Activated B cell treated with CpG ODN at 0.5 μM for 24 hours (primary cell): ENCODE measurements at regions not wholly inside any gene's neighbourhood (a gene's known extent, or its start where the extent isn't known, plus 50 kb on each side); places are given as distances from the start of the nearest gene placed in this dataset.

Experiments
- ATAC-seq: fragments of 200-7000 bp; cut with Tn5 transposase; one replicate; pipeline ENCODE4 v1.10.0; 2021; ENCODE audit warnings: low read depth, mild to moderate bottlenecking, moderate library complexity
- CTCF ChIA-PET: fragments of 350-600 bp; sonication (Branson Sonifier 250); formaldehyde crosslinking; loops from one replicate; lab custom pipeline; 2021; ENCODE audit warnings: antibody characterized with exemption; lab: Charles Lee
- POLR2A ChIA-PET: fragments of 350-600 bp; sonication (Branson Sonifier 250); formaldehyde crosslinking; loops from one replicate; lab custom pipeline; 2021; ENCODE audit warnings: antibody characterized with exemption; lab: Charles Lee
- DNase-seq: peaks from one replicate; pipeline ENCODE4 v3.0.0; 2022
- H3K27ac Mint-ChIP-seq: one replicate; pipeline ENCODE4 v1.8.0; 2020; ENCODE audit warnings: mixed read lengths
- H3K27me3 Mint-ChIP-seq: one replicate; pipeline ENCODE4 v1.8.0; 2021; ENCODE audit warnings: mixed read lengths
- H3K36me3 Mint-ChIP-seq: one replicate; pipeline ENCODE4 v1.8.0; 2021; ENCODE audit warnings: low read depth, mixed read lengths
- H3K4me1 Mint-ChIP-seq: one replicate; pipeline ENCODE4 v1.8.0; 2021; ENCODE audit warnings: mixed read lengths
- H3K4me3 Mint-ChIP-seq: one replicate; pipeline ENCODE4 v1.8.0; 2020; ENCODE audit warnings: mild to moderate bottlenecking, mixed read lengths
- H3K9me3 Mint-ChIP-seq: one replicate; pipeline ENCODE4 v1.8.0; 2020; ENCODE audit warnings: mixed read lengths
- CTCF ChIP-seq: fragments of 200-600 bp; IDR thresholded peaks from one replicate; pipeline ENCODE4 v1.8.0; 2022; ENCODE audit warnings: antibody characterized with exemption, mild to moderate bottlenecking
- intact Hi-C: fragments of 100-400 bp; cut with micrococcal nuclease; formaldehyde crosslinking; loops from one replicate; pipeline ENCODE4 v1.15.1; 2024

GRCh38 chr10:105745596-105746148, 1104.6 kb downstream of the SORCS3 start:
- POLR2A ChIA-PET, result no interaction called here
- H3K4me1 Mint-ChIP-seq, result no peaks in the 10 kb centered on the region

GRCh38 chr10:105743343-105744056, 1102.4 kb downstream of the SORCS3 start:
- intact Hi-C loops, result no loop called here
- ATAC-seq (no peak), DNase-seq (no peak)
- no peaks in the 10 kb centered on the region for H3K36me3 Mint-ChIP-seq
- no peak overlapping the region for H3K27ac Mint-ChIP-seq
- H3K9me3 Mint-ChIP-seq, result no peaks in the 10 kb centered on the region
- POLR2A ChIA-PET, result no interaction called here
- CTCF ChIA-PET, result no interaction called here
- TF ChIP-seq CTCF, result no peak
- H3K4me1 Mint-ChIP-seq, result no peaks in the 10 kb centered on the region
- no peaks in the 10 kb centered on the region for H3K27me3 Mint-ChIP-seq
- H3K4me3 Mint-ChIP-seq, result no peak overlapping the region

More at GRCh38 chr10:105745596-105746148, 1104.6 kb downstream of the SORCS3 start:
- H3K27me3 Mint-ChIP-seq, result no peaks in the 10 kb centered on the region
- CTCF ChIA-PET, result no interaction called here
- no peak for ATAC-seq
- H3K9me3 Mint-ChIP-seq, result no peaks in the 10 kb centered on the region
- intact Hi-C loops, result no loop called here
- no peak for DNase-seq
- TF ChIP-seq CTCF, result no peak
- H3K4me3 Mint-ChIP-seq, result no peak overlapping the region
- no peaks in the 10 kb centered on the region for H3K36me3 Mint-ChIP-seq
- H3K27ac Mint-ChIP-seq, result no peak overlapping the region

GRCh38 chr10:105742923-105743322, 1101.8 kb downstream of the SORCS3 start:
- no peak overlapping the region for H3K27ac Mint-ChIP-seq
- ChIA-PET CTCF (no interaction called here), POLR2A (no interaction called here)
- H3K4me1 Mint-ChIP-seq, result no peaks in the 10 kb centered on the region
- intact Hi-C loops, result no loop called here
- no peaks in the 10 kb centered on the region for H3K27me3 Mint-ChIP-seq
- peaks cover under 1% of the 10 kb centered on the region for H3K9me3 Mint-ChIP-seq
- no peak for TF ChIP-seq CTCF
- no peaks in the 10 kb centered on the region for H3K36me3 Mint-ChIP-seq
- DNase-seq (no peak), ATAC-seq (no peak)
- no peak overlapping the region for H3K4me3 Mint-ChIP-seq

- CTCF ChIA-PET, result no interaction called here
- intact Hi-C loops, result no loop called here
- H3K4me3 Mint-ChIP-seq, result no peak overlapping the region
- no peaks in the 10 kb centered on the region for H3K36me3 Mint-ChIP-seq
- no peak for ATAC-seq
- no peaks in the 10 kb centered on the region for H3K27me3 Mint-ChIP-seq
- no peak for TF ChIP-seq CTCF
- no peak for DNase-seq
- POLR2A ChIA-PET, result no interaction called here
- no peak overlapping the region for H3K27ac Mint-ChIP-seq
- H3K4me1 Mint-ChIP-seq, result no peaks in the 10 kb centered on the region
- H3K9me3 Mint-ChIP-seq, result peaks cover 4% of the 10 kb centered on the region
These were observed 1101.1 kb downstream of the SORCS3 start for GRCh38 chr10:105742184-105742583.

GRCh38 chr10:105734479-105734878, 1093.4 kb downstream of the SORCS3 start:
- Mint-ChIP-seq H3K4me3 (no peak overlapping the region), H3K36me3 (no peaks in the 10 kb centered on the region), H3K27ac (no peak overlapping the region), H3K27me3 (no peaks in the 10 kb centered on the region), H3K9me3 (peaks cover 4% of the 10 kb centered on the region), H3K4me1 (no peaks in the 10 kb centered on the region)
- ATAC-seq (no peak), DNase-seq (no peak)
- POLR2A ChIA-PET, result no interaction called here
- CTCF ChIA-PET, result no interaction called here
- TF ChIP-seq CTCF, result no peak
- intact Hi-C loops, result no loop called here
